ENCODE measurements at regions not wholly inside any gene's neighbourhood (a gene's known extent, or its start where the extent isn't known, plus 50 kb on each side); places are given as distances from the start of the nearest gene placed in this dataset.
A peak's percentile ranks its signal among the peaks of the same experiment; 100 is the strongest.

- peak; percentile 22 to 77 for DNase-seq
Measured at GRCh38 chr4:32790803-32791202, 2070.6 kb downstream of the PCDH7 start.

- DNase-seq, result peak; percentile 60 to 84
Measured at GRCh38 chr4:32798471-32799159, 2078.4 kb downstream of the PCDH7 start.

GRCh38 chr4:32824336-32824735 lies 2104.2 kb downstream of the PCDH7 start:
- no peak for DNase-seq

GRCh38 chr4:32826169-32826568 lies 2106.0 kb downstream of the PCDH7 start:
- DNase-seq, result no peak

- no peak for DNase-seq
Measured at GRCh38 chr4:32830160-32830559, 2110.0 kb downstream of the PCDH7 start.

GRCh38 chr4:32831104-32831503 lies 2110.9 kb downstream of the PCDH7 start:
- DNase-seq, result no peak

GRCh38 chr4:32840461-32841189 lies 2120.5 kb downstream of the PCDH7 start:
- DNase-seq, result no peak

- DNase-seq, result no peak
Measured at GRCh38 chr4:32841217-32841616, 2121.0 kb downstream of the PCDH7 start.

- DNase-seq, result no peak
Measured at GRCh38 chr4:32847461-32847860, 2127.3 kb downstream of the PCDH7 start.

- DNase-seq, result no peak
Measured at GRCh38 chr4:32855622-32856021, 2135.5 kb downstream of the PCDH7 start.

- DNase-seq, result no peak
Measured at GRCh38 chr4:32858361-32858760, 2138.2 kb downstream of the PCDH7 start.

- DNase-seq, result no peak
Measured at GRCh38 chr4:32858971-32859370, 2138.8 kb downstream of the PCDH7 start.

GRCh38 chr4:32864713-32865351 lies 2144.7 kb downstream of the PCDH7 start:
- no peak for DNase-seq

GRCh38 chr4:32876546-32876945 lies 2156.4 kb downstream of the PCDH7 start:
- no peak for DNase-seq

GRCh38 chr4:32879913-32880312 lies 2159.7 kb downstream of the PCDH7 start:
- DNase-seq, result no peak

- peak in 1 of 2 experiments; percentile 9 for DNase-seq
Measured at GRCh38 chr4:32884198-32884597, 2164.0 kb downstream of the PCDH7 start.

GRCh38 chr4:32890398-32890797 lies 2170.2 kb downstream of the PCDH7 start:
- no peak for DNase-seq

- DNase-seq, result no peak
Measured at GRCh38 chr4:32909053-32909452, 2188.9 kb downstream of the PCDH7 start.

- DNase-seq, result no peak
Measured at GRCh38 chr4:32909736-32910135, 2189.6 kb downstream of the PCDH7 start.

- no peak for DNase-seq
Measured at GRCh38 chr4:32917586-32917985, 2197.4 kb downstream of the PCDH7 start.

GRCh38 chr4:32929796-32930699 lies 2209.9 kb downstream of the PCDH7 start:
- no peak for DNase-seq

GRCh38 chr4:32930700-32931099 lies 2210.5 kb downstream of the PCDH7 start:
- no peak for DNase-seq

- no peak for DNase-seq
Measured at GRCh38 chr4:32931475-32931874, 2211.3 kb downstream of the PCDH7 start.

Measured in NCI-H446 (cell line).